ENCODE measurements at regions not wholly inside any gene's neighbourhood (a gene's known extent, or its start where the extent isn't known, plus 50 kb on each side); places are given as distances from the start of the nearest gene placed in this dataset.

DNA sequence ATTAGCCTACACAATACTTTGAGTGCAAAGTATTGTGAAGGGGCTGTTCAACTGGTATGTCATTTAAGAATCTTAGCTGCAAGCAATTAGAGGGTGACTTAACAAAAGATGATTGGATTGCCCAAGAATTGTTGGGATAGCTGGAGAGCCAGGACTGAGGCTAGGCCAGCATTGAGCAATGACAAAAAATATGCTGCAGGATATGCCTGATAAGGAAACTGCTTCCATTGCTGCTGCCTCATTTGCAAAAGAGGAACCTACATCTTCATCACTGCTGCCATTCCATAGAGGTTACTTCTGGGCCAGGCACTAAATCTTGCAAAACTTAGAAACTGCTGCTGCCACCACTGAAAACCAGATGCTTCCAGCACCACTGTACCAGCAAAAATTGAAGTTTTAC, 108.0 kb upstream of the TBC1D5 start (continued):
- TF ChIP-seq, protein P1, sequence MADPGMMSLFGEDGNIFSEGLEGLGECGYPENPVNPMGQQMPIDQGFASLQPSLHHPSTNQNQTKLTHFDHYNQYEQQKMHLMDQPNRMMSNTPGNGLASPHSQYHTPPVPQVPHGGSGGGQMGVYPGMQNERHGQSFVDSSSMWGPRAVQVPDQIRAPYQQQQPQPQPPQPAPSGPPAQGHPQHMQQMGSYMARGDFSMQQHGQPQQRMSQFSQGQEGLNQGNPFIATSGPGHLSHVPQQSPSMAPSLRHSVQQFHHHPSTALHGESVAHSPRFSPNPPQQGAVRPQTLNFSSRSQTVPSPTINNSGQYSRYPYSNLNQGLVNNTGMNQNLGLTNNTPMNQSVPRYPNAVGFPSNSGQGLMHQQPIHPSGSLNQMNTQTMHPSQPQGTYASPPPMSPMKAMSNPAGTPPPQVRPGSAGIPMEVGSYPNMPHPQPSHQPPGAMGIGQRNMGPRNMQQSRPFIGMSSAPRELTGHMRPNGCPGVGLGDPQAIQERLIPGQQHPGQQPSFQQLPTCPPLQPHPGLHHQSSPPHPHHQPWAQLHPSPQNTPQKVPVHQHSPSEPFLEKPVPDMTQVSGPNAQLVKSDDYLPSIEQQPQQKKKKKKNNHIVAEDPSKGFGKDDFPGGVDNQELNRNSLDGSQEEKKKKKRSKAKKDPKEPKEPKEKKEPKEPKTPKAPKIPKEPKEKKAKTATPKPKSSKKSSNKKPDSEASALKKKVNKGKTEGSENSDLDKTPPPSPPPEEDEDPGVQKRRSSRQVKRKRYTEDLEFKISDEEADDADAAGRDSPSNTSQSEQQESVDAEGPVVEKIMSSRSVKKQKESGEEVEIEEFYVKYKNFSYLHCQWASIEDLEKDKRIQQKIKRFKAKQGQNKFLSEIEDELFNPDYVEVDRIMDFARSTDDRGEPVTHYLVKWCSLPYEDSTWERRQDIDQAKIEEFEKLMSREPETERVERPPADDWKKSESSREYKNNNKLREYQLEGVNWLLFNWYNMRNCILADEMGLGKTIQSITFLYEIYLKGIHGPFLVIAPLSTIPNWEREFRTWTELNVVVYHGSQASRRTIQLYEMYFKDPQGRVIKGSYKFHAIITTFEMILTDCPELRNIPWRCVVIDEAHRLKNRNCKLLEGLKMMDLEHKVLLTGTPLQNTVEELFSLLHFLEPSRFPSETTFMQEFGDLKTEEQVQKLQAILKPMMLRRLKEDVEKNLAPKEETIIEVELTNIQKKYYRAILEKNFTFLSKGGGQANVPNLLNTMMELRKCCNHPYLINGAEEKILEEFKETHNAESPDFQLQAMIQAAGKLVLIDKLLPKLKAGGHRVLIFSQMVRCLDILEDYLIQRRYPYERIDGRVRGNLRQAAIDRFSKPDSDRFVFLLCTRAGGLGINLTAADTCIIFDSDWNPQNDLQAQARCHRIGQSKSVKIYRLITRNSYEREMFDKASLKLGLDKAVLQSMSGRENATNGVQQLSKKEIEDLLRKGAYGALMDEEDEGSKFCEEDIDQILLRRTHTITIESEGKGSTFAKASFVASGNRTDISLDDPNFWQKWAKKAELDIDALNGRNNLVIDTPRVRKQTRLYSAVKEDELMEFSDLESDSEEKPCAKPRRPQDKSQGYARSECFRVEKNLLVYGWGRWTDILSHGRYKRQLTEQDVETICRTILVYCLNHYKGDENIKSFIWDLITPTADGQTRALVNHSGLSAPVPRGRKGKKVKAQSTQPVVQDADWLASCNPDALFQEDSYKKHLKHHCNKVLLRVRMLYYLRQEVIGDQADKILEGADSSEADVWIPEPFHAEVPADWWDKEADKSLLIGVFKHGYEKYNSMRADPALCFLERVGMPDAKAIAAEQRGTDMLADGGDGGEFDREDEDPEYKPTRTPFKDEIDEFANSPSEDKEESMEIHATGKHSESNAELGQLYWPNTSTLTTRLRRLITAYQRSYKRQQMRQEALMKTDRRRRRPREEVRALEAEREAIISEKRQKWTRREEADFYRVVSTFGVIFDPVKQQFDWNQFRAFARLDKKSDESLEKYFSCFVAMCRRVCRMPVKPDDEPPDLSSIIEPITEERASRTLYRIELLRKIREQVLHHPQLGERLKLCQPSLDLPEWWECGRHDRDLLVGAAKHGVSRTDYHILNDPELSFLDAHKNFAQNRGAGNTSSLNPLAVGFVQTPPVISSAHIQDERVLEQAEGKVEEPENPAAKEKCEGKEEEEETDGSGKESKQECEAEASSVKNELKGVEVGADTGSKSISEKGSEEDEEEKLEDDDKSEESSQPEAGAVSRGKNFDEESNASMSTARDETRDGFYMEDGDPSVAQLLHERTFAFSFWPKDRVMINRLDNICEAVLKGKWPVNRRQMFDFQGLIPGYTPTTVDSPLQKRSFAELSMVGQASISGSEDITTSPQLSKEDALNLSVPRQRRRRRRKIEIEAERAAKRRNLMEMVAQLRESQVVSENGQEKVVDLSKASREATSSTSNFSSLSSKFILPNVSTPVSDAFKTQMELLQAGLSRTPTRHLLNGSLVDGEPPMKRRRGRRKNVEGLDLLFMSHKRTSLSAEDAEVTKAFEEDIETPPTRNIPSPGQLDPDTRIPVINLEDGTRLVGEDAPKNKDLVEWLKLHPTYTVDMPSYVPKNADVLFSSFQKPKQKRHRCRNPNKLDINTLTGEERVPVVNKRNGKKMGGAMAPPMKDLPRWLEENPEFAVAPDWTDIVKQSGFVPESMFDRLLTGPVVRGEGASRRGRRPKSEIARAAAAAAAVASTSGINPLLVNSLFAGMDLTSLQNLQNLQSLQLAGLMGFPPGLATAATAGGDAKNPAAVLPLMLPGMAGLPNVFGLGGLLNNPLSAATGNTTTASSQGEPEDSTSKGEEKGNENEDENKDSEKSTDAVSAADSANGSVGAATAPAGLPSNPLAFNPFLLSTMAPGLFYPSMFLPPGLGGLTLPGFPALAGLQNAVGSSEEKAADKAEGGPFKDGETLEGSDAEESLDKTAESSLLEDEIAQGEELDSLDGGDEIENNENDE (IDR thresholded peaks at IDR 0.05; ENCODE audit: insufficient replicate concordance, low read length): no peak

Data from H1 (cell line).